Stomach (tissue), 8 donors: ENCODE measurements at regions not wholly inside any gene's neighbourhood (a gene's known extent, or its start where the extent isn't known, plus 50 kb on each side); places are given as distances from the start of the nearest gene placed in this dataset.

Experiments
- DNase-seq, 2 donors: peaks; one replicate each; pipeline versions ENCODE4 v3.0.0 to v3.0.0-alpha.2; 2013 to 2019
- H3K27ac ChIP-seq, 5 donors: fragments of 200-600 bp in 4 of 5; sonication (generic) in 4 of 5; one replicate each; pipeline ENCODE4 v1.5.1; 2013 to 2019; ENCODE audit warnings: mild to moderate bottlenecking in 1 of 5, moderate library complexity in 1 of 5
- H3K27me3 ChIP-seq, 3 donors: fragments of 200-600 bp; sonication (generic); one replicate each; pipeline ENCODE4 v1.5.1; 2017 to 2019; ENCODE audit warnings: mixed run types in 1 of 3
- H3K36me3 ChIP-seq, 4 donors: fragments of 200-600 bp; sonication (generic); 1 replicate in 3 of 4; 2 replicates in 1 of 4; pipeline ENCODE4 v1.5.1; 2016 to 2019
- H3K4me1 ChIP-seq, 4 donors: fragments of 200-600 bp; sonication (generic); one replicate each; pipeline ENCODE4 v1.5.1; 2016 to 2019
- H3K4me3 ChIP-seq, 4 donors: fragments of 200-600 bp; sonication (generic) in 3 of 4; one replicate each; pipeline ENCODE4 v1.5.1; 2016 to 2019; ENCODE audit warnings: mild to moderate bottlenecking in 1 of 4
- H3K9me3 ChIP-seq, 4 donors: fragments of 200-600 bp; sonication (generic); one replicate each; pipeline ENCODE4 v1.5.1; 2016 to 2019
- CTCF ChIP-seq, 7 experiments: fragments of 450-650 bp in 4 of 7; fragments of 200-600 bp in 3 of 7; sonication (generic) in 3 of 7; IDR thresholded peaks; one replicate each; pipeline ENCODE4 v1.5.1; 2016 to 2019; ENCODE audit warnings: antibody characterized with exemption in 7 of 7, control low read depth in 2 of 7, mild to moderate bottlenecking in 1 of 7
- EP300 ChIP-seq: sonication (generic); formaldehyde crosslinking; IDR thresholded peaks from one replicate; pipeline ENCODE4 v1.6.1; 2017; ENCODE audit warnings: antibody characterized with exemption
- POLR2A ChIP-seq, 4 donors: fragments of 450-650 bp; IDR thresholded peaks; one replicate each; pipeline ENCODE4 v1.6.1; 2016; ENCODE audit warnings: antibody characterized with exemption in 4 of 4, control low read depth in 2 of 4, mild to moderate bottlenecking in 1 of 4, moderate library complexity in 1 of 4
- POLR2AphosphoS5 ChIP-seq, 3 donors: sonication (generic); formaldehyde crosslinking; IDR thresholded peaks; one replicate each; pipeline ENCODE4 v1.6.1; 2016; ENCODE audit warnings: antibody characterized with exemption in 3 of 3
- WGBS, 5 donors: extraction: QIAGEN DNeasy Blood & Tissue Kit in 3 of 5; methylation state at CpG; one replicate each; pipeline versions ENCODE4 v1.1.5 to v1.1.7; 2013 to 2018; 5-methylcytosine and 5-hydroxymethylcytosine counted together
- intact Hi-C: fragments of 100-400 bp; cut with DNase I; formaldehyde crosslinking; loops from one replicate; pipeline ENCODE4 v1.15.1; 2023; ENCODE audit warnings: low total_unique reads
- donor health status: healthy with polysubstance abuse.
- donor health status: Bipolar disorder and iron deficiency.
- donor health status: healthy.

- Histone ChIP-seq H3K36me3 (no peaks in the 10 kb centered on the region), H3K4me3 (no peak overlapping the region), H3K9me3 (no peaks in the 10 kb centered on the region), H3K4me1 (no peaks in the 10 kb centered on the region), H3K27ac (no peak overlapping the region), H3K27me3 (no peaks in the 10 kb centered on the region)
- no peak for DNase-seq
- intact Hi-C loops = no loop called here
- TF ChIP-seq POLR2AphosphoS5 (IDR thresholded peaks at IDR 0.05) (no peak), EP300 (no peak), POLR2A (IDR thresholded peaks at IDR 0.05) (no peak), CTCF (IDR thresholded peaks at IDR 0.05) (no peak)
Measured at GRCh38 chr2:221810650-221811049, 238.5 kb upstream of the EPHA4 start.

- H3K9me3 ChIP-seq = no peaks in the 10 kb centered on the region
- no peaks in the 10 kb centered on the region for H3K36me3 ChIP-seq
- intact Hi-C loops = no loop called here
- H3K27ac ChIP-seq = no peak overlapping the region
- H3K4me1 ChIP-seq = no peaks in the 10 kb centered on the region
- 22 to 47% (median 41%) methylated on average over 4 of the region's 4 CpGs for WGBS, 5 donors
- H3K27me3 ChIP-seq = no peaks in the 10 kb centered on the region
- no peak for TF ChIP-seq CTCF (IDR thresholded peaks at IDR 0.05)
- TF ChIP-seq POLR2AphosphoS5 (IDR thresholded peaks at IDR 0.05) = no peak
- TF ChIP-seq EP300 = no peak
- TF ChIP-seq POLR2A (IDR thresholded peaks at IDR 0.05) = no peak
- H3K4me3 ChIP-seq = no peak overlapping the region
- DNase-seq = peak in 1 of 2 donors; percentile 6
Measured at GRCh38 chr2:221810245-221810644, 238.1 kb upstream of the EPHA4 start.

- no peak overlapping the region for H3K4me3 ChIP-seq
- no peaks in the 10 kb centered on the region for H3K27me3 ChIP-seq
- no peaks in the 10 kb centered on the region for H3K9me3 ChIP-seq
- no peak overlapping the region for H3K27ac ChIP-seq
- 50 to 59% (median 55%) methylated on average over 1 of the region's 1 CpG for WGBS, 5 donors
- no peaks in the 10 kb centered on the region for H3K4me1 ChIP-seq
- intact Hi-C loops = no loop called here
- TF ChIP-seq EP300 (no peak), POLR2AphosphoS5 (IDR thresholded peaks at IDR 0.05) (no peak), POLR2A (IDR thresholded peaks at IDR 0.05) (no peak), CTCF (IDR thresholded peaks at IDR 0.05) (no peak)
- H3K36me3 ChIP-seq = no peaks in the 10 kb centered on the region
- no peak for DNase-seq
Measured at GRCh38 chr2:221808488-221808887, 236.4 kb upstream of the EPHA4 start.

- 91 to 97% (median 94%) methylated on average over 1 of the region's 1 CpG for WGBS, 5 donors
- no peak overlapping the region for H3K4me3 ChIP-seq
- no peak for DNase-seq
- intact Hi-C loops = no loop called here
- no peaks in the 10 kb centered on the region for H3K36me3 ChIP-seq
- TF ChIP-seq CTCF (IDR thresholded peaks at IDR 0.05) = no peak
- no peak for TF ChIP-seq POLR2A (IDR thresholded peaks at IDR 0.05)
- no peak for TF ChIP-seq EP300
- TF ChIP-seq POLR2AphosphoS5 (IDR thresholded peaks at IDR 0.05) = no peak
- H3K27ac ChIP-seq = no peak overlapping the region
- no peaks in the 10 kb centered on the region for H3K4me1 ChIP-seq
- no peaks in the 10 kb centered on the region for H3K27me3 ChIP-seq
- H3K9me3 ChIP-seq = no peaks in the 10 kb centered on the region
Measured at GRCh38 chr2:221807706-221808105, 235.6 kb upstream of the EPHA4 start.
